Sciatic nerve (tissue), 2 donors: ENCODE measurements at regions not wholly inside any gene's neighbourhood (a gene's known extent, or its start where the extent isn't known, plus 50 kb on each side); places are given as distances from the start of the nearest gene placed in this dataset.
A peak's percentile ranks its signal among the peaks of the same experiment; 100 is the strongest.

Source experiments
- ATAC-seq: fragments of 200-7000 bp; cut with Tn5 transposase; one replicate; pipeline ENCODE4 v1.9.1; 2020; ENCODE audit warnings: mild to moderate bottlenecking, moderate library complexity
- DNase-seq: peaks from one replicate; pipeline ENCODE4 v3.0.0-alpha.2; 2020; ENCODE audit warnings: low spot score
- intact Hi-C: fragments of 100-400 bp; cut with DNase I; formaldehyde crosslinking; loops from one replicate; pipeline ENCODE4 v1.14.2; 2022
- donor health status: DM: no; HTN: no; CAD: no.
- donor health status: DM: no; HTN: no; CAD: no.

GRCh38 chr11:128374026-128374425, 213.3 kb downstream of the ETS1 start:
- DNase-seq (no peak), ATAC-seq (no peak)
- intact Hi-C loops: no loop called here

- intact Hi-C loops: no loop called here
- ATAC-seq (no peak), DNase-seq (no peak)
These were observed 214.4 kb downstream of the ETS1 start for GRCh38 chr11:128372977-128373376.

GRCh38 chr11:128367573-128367972, 219.8 kb downstream of the ETS1 start:
- ATAC-seq (no peak), DNase-seq (no peak)
- intact Hi-C loops: no loop called here

- intact Hi-C loops: no loop called here
- ATAC-seq: no peak
- DNase-seq: no peak
These were observed 222.3 kb downstream of the ETS1 start for GRCh38 chr11:128365044-128365443.

- intact Hi-C loops: no loop called here
- ATAC-seq: no peak
- no peak for DNase-seq
These were observed 225.8 kb downstream of the ETS1 start for GRCh38 chr11:128361451-128362020.

GRCh38 chr11:128359515-128359914, 227.8 kb downstream of the ETS1 start:
- intact Hi-C loops: no loop called here
- ATAC-seq: no peak

GRCh38 chr11:128357073-128357472, 230.3 kb downstream of the ETS1 start:
- no peak for DNase-seq
- intact Hi-C loops: no loop called here
- ATAC-seq: no peak

More at GRCh38 chr11:128359515-128359914, 227.8 kb downstream of the ETS1 start:
- DNase-seq: no peak

- ATAC-seq (no peak), DNase-seq (no peak)
- intact Hi-C loops: no loop called here
These were observed 231.8 kb downstream of the ETS1 start for GRCh38 chr11:128355558-128355957.

GRCh38 chr11:128354476-128354875, 232.9 kb downstream of the ETS1 start:
- intact Hi-C loops: no loop called here
- no peak for ATAC-seq
- no peak for DNase-seq

- intact Hi-C loops: no loop called here
- DNase-seq: no peak
- no peak for ATAC-seq
These were observed 236.2 kb downstream of the ETS1 start for GRCh38 chr11:128351168-128351567.

- intact Hi-C loops: no loop called here
- no peak for DNase-seq
- no peak for ATAC-seq
These were observed 237.6 kb downstream of the ETS1 start for GRCh38 chr11:128349650-128350299.

GRCh38 chr11:128346804-128347203, 240.6 kb downstream of the ETS1 start:
- ATAC-seq: no peak
- intact Hi-C loops: no loop called here

GRCh38 chr11:128345316-128345715, 242.0 kb downstream of the ETS1 start:
- DNase-seq: no peak
- ATAC-seq: no peak
- intact Hi-C loops: no loop called here

More at GRCh38 chr11:128346804-128347203, 240.6 kb downstream of the ETS1 start:
- DNase-seq: no peak

GRCh38 chr11:128343870-128344269, 243.5 kb downstream of the ETS1 start:
- intact Hi-C loops: no loop called here
- ATAC-seq (no peak), DNase-seq (no peak)

GRCh38 chr11:128343135-128343514, 244.2 kb downstream of the ETS1 start:
- intact Hi-C loops: no loop called here
- DNase-seq (no peak), ATAC-seq (no peak)

- DNase-seq (no peak), ATAC-seq (peak; percentile 58)
- intact Hi-C loops: no loop called here
These were observed 244.7 kb downstream of the ETS1 start for GRCh38 chr11:128342511-128343134.

GRCh38 chr11:128341280-128342248, 245.8 kb downstream of the ETS1 start:
- ATAC-seq (no peak), DNase-seq (no peak)
- intact Hi-C loops: no loop called here

GRCh38 chr11:128339792-128340191, 247.6 kb downstream of the ETS1 start:
- ATAC-seq (no peak), DNase-seq (no peak)
- intact Hi-C loops: no loop called here

- DNase-seq (no peak), ATAC-seq (no peak)
- intact Hi-C loops: no loop called here
These were observed 248.5 kb downstream of the ETS1 start for GRCh38 chr11:128338811-128339210.

- intact Hi-C loops: no loop called here
- ATAC-seq (peak; percentile 57), DNase-seq (peak; percentile 62)
These were observed 251.2 kb downstream of the ETS1 start for GRCh38 chr11:128336203-128336602.
